ENCODE measurements at regions not wholly inside any gene's neighbourhood (a gene's known extent, or its start where the extent isn't known, plus 50 kb on each side); places are given as distances from the start of the nearest gene placed in this dataset.

DNA sequence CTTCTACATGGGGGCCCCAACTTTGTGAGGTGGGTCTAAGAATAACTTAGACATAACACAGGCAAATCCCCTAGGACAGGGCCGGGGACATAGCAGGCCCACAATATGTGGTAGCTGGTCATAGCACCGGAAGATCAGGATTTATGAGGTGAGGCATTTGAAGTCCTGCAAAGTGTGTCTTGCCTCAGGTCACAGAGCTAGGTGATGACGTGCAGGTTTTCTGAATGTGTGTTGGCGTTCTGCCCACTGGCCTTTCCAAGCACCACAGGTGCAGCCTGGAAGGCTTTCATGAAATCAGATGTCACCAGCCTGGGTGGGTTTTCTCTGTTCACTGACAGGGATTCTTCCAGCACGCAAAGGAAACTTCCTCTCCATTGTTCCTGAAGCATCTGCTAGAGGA, 119.1 kb downstream of the LRATD1 start:
- TF ChIP-seq, protein P1, sequence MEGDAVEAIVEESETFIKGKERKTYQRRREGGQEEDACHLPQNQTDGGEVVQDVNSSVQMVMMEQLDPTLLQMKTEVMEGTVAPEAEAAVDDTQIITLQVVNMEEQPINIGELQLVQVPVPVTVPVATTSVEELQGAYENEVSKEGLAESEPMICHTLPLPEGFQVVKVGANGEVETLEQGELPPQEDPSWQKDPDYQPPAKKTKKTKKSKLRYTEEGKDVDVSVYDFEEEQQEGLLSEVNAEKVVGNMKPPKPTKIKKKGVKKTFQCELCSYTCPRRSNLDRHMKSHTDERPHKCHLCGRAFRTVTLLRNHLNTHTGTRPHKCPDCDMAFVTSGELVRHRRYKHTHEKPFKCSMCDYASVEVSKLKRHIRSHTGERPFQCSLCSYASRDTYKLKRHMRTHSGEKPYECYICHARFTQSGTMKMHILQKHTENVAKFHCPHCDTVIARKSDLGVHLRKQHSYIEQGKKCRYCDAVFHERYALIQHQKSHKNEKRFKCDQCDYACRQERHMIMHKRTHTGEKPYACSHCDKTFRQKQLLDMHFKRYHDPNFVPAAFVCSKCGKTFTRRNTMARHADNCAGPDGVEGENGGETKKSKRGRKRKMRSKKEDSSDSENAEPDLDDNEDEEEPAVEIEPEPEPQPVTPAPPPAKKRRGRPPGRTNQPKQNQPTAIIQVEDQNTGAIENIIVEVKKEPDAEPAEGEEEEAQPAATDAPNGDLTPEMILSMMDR (IDR thresholded peaks at IDR 0.05): no peak
- no peak for TF ChIP-seq POLR2A (IDR thresholded peaks at IDR 0.05)
